KMS-11 (cell line): ENCODE measurements at regions not wholly inside any gene's neighbourhood (a gene's known extent, or its start where the extent isn't known, plus 50 kb on each side); places are given as distances from the start of the nearest gene placed in this dataset.

Experiments
- H2AFZ ChIP-seq: fragments of 200-600 bp; sonication (generic); 2 replicates; pipeline ENCODE4 v1.6.1; 2016; ENCODE audit warnings: antibody characterized with exemption, mixed run types, low read depth
- H3K27ac ChIP-seq: fragments of 200-600 bp; sonication (generic); 2 replicates; pipeline ENCODE4 v1.6.1; 2016; ENCODE audit warnings: mild to moderate bottlenecking, mixed run types
- H3K27me3 ChIP-seq: fragments of 200-600 bp; sonication (generic); 2 replicates; pipeline ENCODE4 v1.6.1; 2017; ENCODE audit warnings: mild to moderate bottlenecking, low read depth, mixed run types, moderate library complexity; ENCODE audit not compliant: insufficient read depth
- H3K36me3 ChIP-seq: fragments of 200-600 bp; sonication (generic); 2 replicates; pipeline ENCODE4 v1.6.1; 2017; ENCODE audit warnings: mild to moderate bottlenecking, mixed run types; ENCODE audit not compliant: insufficient read depth
- H3K4me1 ChIP-seq: fragments of 200-600 bp; sonication (generic); 2 replicates; pipeline ENCODE4 v1.6.1; 2016; ENCODE audit warnings: mild to moderate bottlenecking, low read depth, mixed run types; ENCODE audit not compliant: poor library complexity, severe bottlenecking
- H3K4me2 ChIP-seq: fragments of 200-600 bp; sonication (generic); 2 replicates; pipeline ENCODE4 v1.7.0; 2016; ENCODE audit warnings: mild to moderate bottlenecking, mixed run types
- H3K4me3 ChIP-seq: fragments of 200-600 bp; sonication (generic); IDR thresholded peaks from 2 replicates; pipeline ENCODE4 v1.6.1; 2017; ENCODE audit warnings: low read depth, low read length, mixed read lengths; ENCODE audit not compliant: insufficient read depth
- H3K79me2 ChIP-seq: fragments of 200-600 bp; sonication (generic); 2 replicates; pipeline ENCODE4 v1.6.1; 2016; ENCODE audit warnings: low read depth, mixed run types; ENCODE audit not compliant: insufficient read depth
- H3K9ac ChIP-seq: fragments of 200-600 bp; sonication (generic); 2 replicates; pipeline ENCODE4 v1.6.1; 2016; ENCODE audit warnings: mild to moderate bottlenecking, mixed run types
- H4K20me1 ChIP-seq: fragments of 200-600 bp; sonication (generic); 2 replicates; pipeline ENCODE4 v1.6.1; 2016; ENCODE audit warnings: mild to moderate bottlenecking, mixed run types; ENCODE audit not compliant: insufficient read depth
- TF ChIP-seq, protein P1 (sequence below): fragments of 200-600 bp; sonication (generic); conservative IDR thresholded peaks from 2 replicates; pipeline ENCODE4 v1.6.1; 2017; ENCODE audit warnings: low read depth, mild to moderate bottlenecking, antibody characterized with exemption, low read length, moderate library complexity, mixed read lengths

DNA sequence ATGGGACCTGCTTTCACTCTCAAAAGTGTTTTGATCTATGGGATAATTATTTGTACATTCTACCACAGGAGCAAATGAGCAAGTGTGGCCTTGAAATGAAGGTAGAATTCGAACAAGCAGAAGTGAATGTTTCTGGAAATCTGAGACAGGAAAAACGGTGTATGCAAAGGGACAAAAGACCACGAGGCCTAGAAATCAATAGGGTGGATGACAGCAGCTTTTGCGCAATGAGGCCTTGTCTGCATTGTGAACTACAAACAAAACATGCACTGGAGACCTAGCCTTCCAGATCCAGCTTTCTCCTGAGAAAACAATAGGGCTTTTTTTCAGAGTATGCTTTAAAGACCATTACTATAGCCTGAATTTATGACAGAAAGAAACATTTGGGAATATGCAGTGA, 1137.0 kb downstream of the ROBO2 start:
- no peaks in the 10 kb centered on the region for H3K4me1 ChIP-seq
- no peak overlapping the region for H3K4me2 ChIP-seq
- no peak overlapping the region for H3K27ac ChIP-seq
- no peaks in the 10 kb centered on the region for H3K27me3 ChIP-seq
- H4K20me1 ChIP-seq: no peaks in the 10 kb centered on the region
- no peak overlapping the region for H3K4me3 ChIP-seq
- H2AFZ ChIP-seq: no peak overlapping the region
- TF ChIP-seq, protein P1, sequence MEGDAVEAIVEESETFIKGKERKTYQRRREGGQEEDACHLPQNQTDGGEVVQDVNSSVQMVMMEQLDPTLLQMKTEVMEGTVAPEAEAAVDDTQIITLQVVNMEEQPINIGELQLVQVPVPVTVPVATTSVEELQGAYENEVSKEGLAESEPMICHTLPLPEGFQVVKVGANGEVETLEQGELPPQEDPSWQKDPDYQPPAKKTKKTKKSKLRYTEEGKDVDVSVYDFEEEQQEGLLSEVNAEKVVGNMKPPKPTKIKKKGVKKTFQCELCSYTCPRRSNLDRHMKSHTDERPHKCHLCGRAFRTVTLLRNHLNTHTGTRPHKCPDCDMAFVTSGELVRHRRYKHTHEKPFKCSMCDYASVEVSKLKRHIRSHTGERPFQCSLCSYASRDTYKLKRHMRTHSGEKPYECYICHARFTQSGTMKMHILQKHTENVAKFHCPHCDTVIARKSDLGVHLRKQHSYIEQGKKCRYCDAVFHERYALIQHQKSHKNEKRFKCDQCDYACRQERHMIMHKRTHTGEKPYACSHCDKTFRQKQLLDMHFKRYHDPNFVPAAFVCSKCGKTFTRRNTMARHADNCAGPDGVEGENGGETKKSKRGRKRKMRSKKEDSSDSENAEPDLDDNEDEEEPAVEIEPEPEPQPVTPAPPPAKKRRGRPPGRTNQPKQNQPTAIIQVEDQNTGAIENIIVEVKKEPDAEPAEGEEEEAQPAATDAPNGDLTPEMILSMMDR: no peak
- H3K36me3 ChIP-seq: no peaks in the 10 kb centered on the region
- no peak overlapping the region for H3K9ac ChIP-seq
- no peaks in the 10 kb centered on the region for H3K79me2 ChIP-seq

GRCh38 chr3:78177780-78178179, 1137.9 kb downstream of the ROBO2 start:
- H4K20me1 ChIP-seq: no peaks in the 10 kb centered on the region
- H2AFZ ChIP-seq: no peak overlapping the region
- no peak overlapping the region for H3K9ac ChIP-seq
- H3K36me3 ChIP-seq: no peaks in the 10 kb centered on the region
- no peak overlapping the region for H3K4me3 ChIP-seq
- H3K27ac ChIP-seq: no peak overlapping the region
- no peak overlapping the region for H3K4me2 ChIP-seq
- TF ChIP-seq, protein P1: no peak
- no peaks in the 10 kb centered on the region for H3K4me1 ChIP-seq
- H3K79me2 ChIP-seq: no peaks in the 10 kb centered on the region
- no peaks in the 10 kb centered on the region for H3K27me3 ChIP-seq

- Histone ChIP-seq H2AFZ (no peak overlapping the region), H3K4me2 (no peak overlapping the region), H3K27me3 (no peaks in the 10 kb centered on the region), H3K27ac (no peak overlapping the region), H3K79me2 (no peaks in the 10 kb centered on the region), H3K4me1 (no peaks in the 10 kb centered on the region), H4K20me1 (no peaks in the 10 kb centered on the region), H3K36me3 (no peaks in the 10 kb centered on the region), H3K9ac (no peak overlapping the region), H3K4me3 (no peak overlapping the region)
- TF ChIP-seq, protein P1: no peak
Measured at GRCh38 chr3:78178209-78178608, 1138.3 kb downstream of the ROBO2 start.

DNA sequence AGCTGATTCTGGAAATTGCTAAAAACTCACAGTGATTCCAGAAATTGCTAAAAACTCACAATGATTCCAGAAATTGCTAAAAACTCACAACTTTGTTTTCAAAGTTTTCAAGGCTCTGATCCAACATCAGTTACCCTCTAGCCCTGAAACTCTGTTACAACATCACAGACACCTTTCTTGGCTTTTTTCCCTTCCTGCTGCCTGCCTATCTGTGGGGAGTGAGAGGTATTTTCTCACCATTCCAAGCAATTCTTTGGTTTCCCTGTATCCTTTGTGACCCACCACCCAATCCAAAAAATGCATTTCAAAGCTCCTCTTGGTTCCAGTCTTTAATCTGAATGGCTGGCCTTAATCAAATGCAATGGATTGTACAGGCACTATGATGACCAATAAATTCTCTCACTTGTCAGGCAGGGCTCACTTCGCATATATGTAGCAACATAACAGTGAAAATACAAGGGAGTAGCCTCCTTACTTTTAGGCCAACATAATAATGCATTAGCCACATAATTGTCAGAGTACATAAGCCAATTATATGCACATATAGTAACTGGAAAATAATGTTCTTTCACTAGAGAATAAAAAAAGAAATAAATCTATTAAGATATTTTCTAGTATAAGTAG, 1139.0 kb downstream of the ROBO2 start:
- no peaks in the 10 kb centered on the region for H3K79me2 ChIP-seq
- H3K9ac ChIP-seq: no peak overlapping the region
- no peaks in the 10 kb centered on the region for H3K36me3 ChIP-seq
- no peaks in the 10 kb centered on the region for H3K4me1 ChIP-seq
- H2AFZ ChIP-seq: no peak overlapping the region
- H3K27ac ChIP-seq: no peak overlapping the region
- no peaks in the 10 kb centered on the region for H3K27me3 ChIP-seq
- no peak overlapping the region for H3K4me3 ChIP-seq
- H4K20me1 ChIP-seq: no peaks in the 10 kb centered on the region
- TF ChIP-seq, protein P1: no peak
- no peak overlapping the region for H3K4me2 ChIP-seq
